ENCODE measurements at regions not wholly inside any gene's neighbourhood (a gene's known extent, or its start where the extent isn't known, plus 50 kb on each side); places are given as distances from the start of the nearest gene placed in this dataset.

DNA sequence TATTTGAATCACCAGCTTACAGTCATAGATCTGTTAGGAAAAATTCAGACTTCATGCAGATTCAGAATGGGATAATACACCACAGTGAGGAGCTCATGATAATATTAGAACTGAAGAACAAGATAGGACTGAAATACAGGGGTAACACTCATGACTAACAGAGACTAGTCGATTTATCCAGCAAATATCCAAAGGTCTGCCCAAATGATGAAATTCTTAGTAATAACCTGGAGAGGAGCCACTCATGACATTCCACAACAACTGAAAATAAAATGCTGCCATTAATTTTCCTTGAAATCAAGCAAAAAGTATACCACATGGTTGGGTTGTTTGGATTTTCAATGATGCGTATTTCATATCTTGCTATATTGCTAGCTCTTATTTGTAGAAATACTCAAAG lies 903.7 kb upstream of the ADGRL3 start:
- TF ChIP-seq, protein P1, sequence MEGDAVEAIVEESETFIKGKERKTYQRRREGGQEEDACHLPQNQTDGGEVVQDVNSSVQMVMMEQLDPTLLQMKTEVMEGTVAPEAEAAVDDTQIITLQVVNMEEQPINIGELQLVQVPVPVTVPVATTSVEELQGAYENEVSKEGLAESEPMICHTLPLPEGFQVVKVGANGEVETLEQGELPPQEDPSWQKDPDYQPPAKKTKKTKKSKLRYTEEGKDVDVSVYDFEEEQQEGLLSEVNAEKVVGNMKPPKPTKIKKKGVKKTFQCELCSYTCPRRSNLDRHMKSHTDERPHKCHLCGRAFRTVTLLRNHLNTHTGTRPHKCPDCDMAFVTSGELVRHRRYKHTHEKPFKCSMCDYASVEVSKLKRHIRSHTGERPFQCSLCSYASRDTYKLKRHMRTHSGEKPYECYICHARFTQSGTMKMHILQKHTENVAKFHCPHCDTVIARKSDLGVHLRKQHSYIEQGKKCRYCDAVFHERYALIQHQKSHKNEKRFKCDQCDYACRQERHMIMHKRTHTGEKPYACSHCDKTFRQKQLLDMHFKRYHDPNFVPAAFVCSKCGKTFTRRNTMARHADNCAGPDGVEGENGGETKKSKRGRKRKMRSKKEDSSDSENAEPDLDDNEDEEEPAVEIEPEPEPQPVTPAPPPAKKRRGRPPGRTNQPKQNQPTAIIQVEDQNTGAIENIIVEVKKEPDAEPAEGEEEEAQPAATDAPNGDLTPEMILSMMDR (IDR thresholded peaks at IDR 0.05; ENCODE audit: borderline replicate concordance, insufficient read depth, low read depth, low read length), result no peak

DNA sequence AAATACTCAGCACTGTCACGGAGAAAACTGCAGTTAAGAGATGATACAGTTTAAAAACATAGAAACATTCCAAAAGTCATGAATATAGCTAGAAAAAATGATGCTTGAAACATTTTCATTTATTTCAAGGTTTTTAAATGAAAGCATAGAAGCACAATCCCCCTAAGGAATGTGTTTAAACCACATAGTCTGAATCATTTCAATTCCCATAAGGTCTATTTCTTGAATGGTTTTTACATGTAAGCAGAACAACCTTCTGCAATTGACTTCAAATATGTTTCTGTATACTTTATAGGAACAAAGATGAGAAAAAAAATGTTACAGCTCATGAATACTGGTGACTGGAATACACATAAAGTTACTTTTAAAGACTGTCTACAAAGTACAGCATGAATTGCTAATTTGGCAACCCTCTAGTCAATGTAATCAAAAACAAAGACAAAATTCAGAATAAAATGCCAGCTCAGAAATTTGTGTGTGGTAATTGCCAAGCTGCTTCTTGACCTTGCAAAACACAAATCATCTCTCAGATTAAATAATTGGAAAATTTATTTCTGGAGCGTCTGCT lies 886.4 kb upstream of the ADGRL3 start:
- no peak overlapping the region for H3K4me3 ChIP-seq (ENCODE audit: low read depth, low read length)
- TF ChIP-seq, protein P1 (IDR thresholded peaks at IDR 0.05; ENCODE audit: borderline replicate concordance, insufficient read depth, low read depth, low read length), result no peak

More for the DNA sequence above, 903.7 kb upstream of the ADGRL3 start:
- no peak overlapping the region for H3K4me3 ChIP-seq (ENCODE audit: low read depth, low read length)

DNA sequence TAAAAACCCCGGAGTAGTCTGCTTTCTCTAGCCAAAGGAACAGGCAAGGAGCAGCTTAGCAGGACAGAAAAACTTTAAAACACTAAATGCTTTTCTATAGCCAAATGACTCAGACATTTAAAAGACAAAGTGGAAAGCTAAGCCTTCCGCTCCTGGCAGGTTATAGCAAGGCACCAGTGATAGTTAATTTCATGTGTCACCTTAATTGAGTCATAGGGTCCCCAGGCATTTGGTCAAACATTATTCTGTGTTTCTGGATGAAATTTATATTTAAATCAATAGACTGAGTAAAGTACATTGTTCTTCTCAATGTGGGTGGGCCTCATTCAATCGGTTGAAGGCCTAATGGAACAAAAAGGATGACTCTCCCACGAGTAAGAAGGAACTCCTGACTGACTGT lies 885.7 kb upstream of the ADGRL3 start:
- TF ChIP-seq, protein P1 (IDR thresholded peaks at IDR 0.05; ENCODE audit: borderline replicate concordance, insufficient read depth, low read depth, low read length), result no peak
- H3K4me3 ChIP-seq (ENCODE audit: low read depth, low read length), result no peak overlapping the region

DNA sequence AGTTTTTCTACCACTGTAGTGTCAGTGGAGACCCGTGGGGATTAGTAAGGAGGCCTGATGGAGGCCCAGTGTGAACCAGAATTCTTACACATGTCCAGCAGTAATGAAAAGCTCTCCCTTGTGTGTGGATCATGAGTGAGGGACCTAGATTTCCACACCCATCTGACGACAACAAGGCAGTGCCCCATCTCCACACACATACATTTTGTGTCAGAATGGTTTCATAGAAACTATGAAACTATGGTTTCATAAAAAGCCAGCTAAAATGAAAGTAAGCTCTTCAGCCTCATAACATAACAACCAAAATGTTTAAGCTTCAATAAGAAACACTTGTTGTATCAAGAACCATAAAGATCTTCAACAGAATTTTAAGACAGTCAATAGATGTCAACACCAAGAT lies 884.5 kb upstream of the ADGRL3 start:
- TF ChIP-seq, protein P1 (IDR thresholded peaks at IDR 0.05; ENCODE audit: borderline replicate concordance, insufficient read depth, low read depth, low read length), result no peak
- no peak overlapping the region for H3K4me3 ChIP-seq (ENCODE audit: low read depth, low read length)

DNA sequence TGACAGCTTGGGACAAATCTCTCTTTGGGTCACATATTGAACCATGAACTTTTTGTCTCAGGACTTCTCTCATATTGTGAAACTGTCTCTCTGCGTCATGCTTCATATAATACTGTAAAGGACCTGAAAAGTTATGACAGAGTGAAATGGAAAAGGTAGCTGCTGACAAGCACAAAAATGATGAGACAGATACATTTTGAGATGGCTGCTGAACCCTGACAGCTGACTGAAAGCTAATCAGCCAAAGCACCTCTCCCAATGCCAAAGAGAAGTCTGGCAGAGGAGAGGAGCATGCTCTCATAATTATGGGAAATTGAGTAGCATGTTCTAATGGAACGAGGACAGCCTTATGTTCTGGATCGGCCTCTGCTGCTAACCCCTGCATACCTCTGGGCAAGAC lies 873.4 kb upstream of the ADGRL3 start:
- TF ChIP-seq, protein P1 (IDR thresholded peaks at IDR 0.05; ENCODE audit: borderline replicate concordance, insufficient read depth, low read depth, low read length), result no peak
- H3K4me3 ChIP-seq (ENCODE audit: low read depth, low read length), result no peak overlapping the region

DNA sequence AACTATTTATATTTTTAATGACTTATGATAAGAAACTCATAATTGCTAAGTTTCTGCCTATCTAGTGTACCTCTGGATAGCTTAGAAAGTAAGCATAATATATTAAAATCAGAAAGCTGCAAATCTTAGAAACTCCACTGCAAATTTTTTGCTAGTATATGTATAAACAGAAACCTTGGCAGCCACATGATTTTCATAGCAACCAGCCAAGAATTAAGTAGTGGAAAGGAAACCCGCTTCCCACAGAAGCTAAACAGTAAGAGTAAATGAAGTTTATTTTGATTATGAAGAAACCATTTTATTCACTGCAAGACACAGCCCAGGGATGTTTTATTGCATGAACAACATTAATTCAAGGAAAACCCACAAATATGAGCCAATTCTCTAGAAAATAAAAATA lies 872.5 kb upstream of the ADGRL3 start:
- TF ChIP-seq, protein P1 (IDR thresholded peaks at IDR 0.05; ENCODE audit: borderline replicate concordance, insufficient read depth, low read depth, low read length), result no peak
- H3K4me3 ChIP-seq (ENCODE audit: low read depth, low read length), result no peak overlapping the region

DNA sequence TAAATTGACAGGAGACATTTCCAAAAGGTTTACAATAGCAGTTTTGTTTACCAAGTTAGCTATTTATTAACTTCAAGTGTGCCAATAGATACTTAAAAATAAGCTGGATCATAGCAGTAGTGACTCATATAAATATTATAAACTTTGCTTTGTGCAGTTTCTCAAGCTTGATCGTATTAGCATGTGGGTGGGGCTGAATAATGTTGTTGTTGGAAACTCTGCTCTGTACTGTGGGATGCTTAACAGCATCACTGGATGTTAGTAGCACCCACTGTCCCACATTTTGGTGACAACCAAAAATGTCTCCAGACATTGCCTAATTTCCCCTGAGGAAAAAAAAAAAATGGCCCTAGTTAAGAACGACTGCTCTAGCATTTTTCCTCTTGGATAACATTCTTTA lies 855.2 kb upstream of the ADGRL3 start:
- TF ChIP-seq, protein P1 (IDR thresholded peaks at IDR 0.05; ENCODE audit: borderline replicate concordance, insufficient read depth, low read depth, low read length), result no peak
- H3K4me3 ChIP-seq (ENCODE audit: low read depth, low read length), result no peak overlapping the region
